H1 (cell line): ENCODE measurements at regions not wholly inside any gene's neighbourhood (a gene's known extent, or its start where the extent isn't known, plus 50 kb on each side); places are given as distances from the start of the nearest gene placed in this dataset.

Source experiments
- CTCF ChIA-PET: fragments of 300-600 bp; sonication (Branson Sonifier 250); formaldehyde crosslinking; loops from one replicate; lab custom pipeline; 2021; ENCODE audit not compliant: partially characterized antibody; lab: Charles Lee
- POLR2A ChIA-PET: fragments of 300-600 bp; sonication (Branson Sonifier 250); formaldehyde crosslinking; loops from one replicate; lab custom pipeline; 2021; ENCODE audit warnings: inconsistent platforms; ENCODE audit not compliant: partially characterized antibody; lab: Charles Lee
- DNase-seq, 2 experiments: peaks; one replicate each; pipeline versions ENCODE4 v3.0.0 to v3.0.0-alpha.2; 2010 to 2022; ENCODE audit warnings: low spot score in 2 of 2, low read depth in 1 of 2, mixed read lengths in 1 of 2
- FAIRE-seq: peaks from 2 replicates; lab custom pipeline; 2011; peaks lifted over from hg19 to GRCh38; lab: Jason Lieb, UNC
- H2AFZ ChIP-seq: 2 replicates; pipeline ENCODE4 v1.8.1; 2012; ENCODE audit warnings: low read length, inconsistent platforms
- H2AK5ac ChIP-seq: 2 replicates; pipeline ENCODE4 v1.6.1; 2013; ENCODE audit warnings: low read depth, low read length
- H2BK120ac ChIP-seq: replicated peaks from 2 replicates; pipeline ENCODE3; 2013; ENCODE audit warnings: low read depth, low read length, inconsistent platforms
- H2BK12ac ChIP-seq: 2 replicates; pipeline ENCODE4 v1.6.1; 2013; ENCODE audit warnings: low read depth, low read length
- H2BK15ac ChIP-seq: 2 replicates; pipeline ENCODE4 v1.6.1; 2013; ENCODE audit warnings: low read length
- H2BK20ac ChIP-seq: 2 replicates; pipeline ENCODE4 v1.6.1; 2013; ENCODE audit warnings: low read length
- H2BK5ac ChIP-seq: 2 replicates; pipeline ENCODE4 v1.6.1; 2013; ENCODE audit warnings: low read depth, low read length
- H3K14ac ChIP-seq: 2 replicates; pipeline ENCODE4 v1.6.1; 2013; ENCODE audit warnings: inconsistent platforms; ENCODE audit not compliant: insufficient read length
- H3K18ac ChIP-seq: 2 replicates; pipeline ENCODE4 v1.6.1; 2013; ENCODE audit warnings: low read length; ENCODE audit errors: extremely low read depth
- H3K23ac ChIP-seq: 2 replicates; pipeline ENCODE4 v1.6.1; 2013; ENCODE audit warnings: inconsistent platforms; ENCODE audit not compliant: insufficient read length
- H3K23me2 ChIP-seq: 2 replicates; pipeline ENCODE4 v1.6.1; 2013; ENCODE audit warnings: low read depth, low read length
- H3K27ac ChIP-seq: 2 replicates; pipeline ENCODE4 v1.6.1; 2011; ENCODE audit warnings: low read depth, low read length, inconsistent platforms
- H3K27me3 ChIP-seq, 4 experiments: replicated peaks in 1 of 4; 1 replicate in 1 of 4; 2 replicates in 3 of 4; pipeline versions ENCODE4 v1.6.1 to v1.8.1; 2011 to 2013; ENCODE audit warnings: low read length in 3 of 4, mild to moderate bottlenecking in 3 of 4, inconsistent platforms in 2 of 4, mixed read lengths in 2 of 4, moderate library complexity in 1 of 4; ENCODE audit not compliant: control insufficient read depth in 3 of 4, insufficient read depth in 3 of 4; ENCODE audit errors: extremely low read depth in 1 of 4
- H3K36me3 ChIP-seq, 4 experiments: 2 replicates each; pipeline versions ENCODE4 v1.6.1 to v1.8.1; 2011 to 2013; ENCODE audit warnings: mild to moderate bottlenecking in 4 of 4, low read length in 3 of 4, moderate library complexity in 2 of 4, control low read depth in 1 of 4, inconsistent platforms in 1 of 4; ENCODE audit not compliant: insufficient read depth in 4 of 4, control insufficient read depth in 2 of 4
- H3K4ac ChIP-seq: replicated peaks from 2 replicates; pipeline ENCODE3; 2013; ENCODE audit warnings: low read length, low read depth, mixed read lengths, inconsistent platforms; ENCODE audit not compliant: insufficient read length
- H3K4me1 ChIP-seq, 4 experiments: replicated peaks in 1 of 4; 1 replicate in 1 of 4; 2 replicates in 3 of 4; pipeline versions ENCODE4 v1.6.1 to v1.8.1; 2011 to 2013; ENCODE audit warnings: low read length in 3 of 4, inconsistent platforms in 2 of 4, mixed read lengths in 1 of 4; ENCODE audit not compliant: insufficient read depth in 4 of 4, control insufficient read depth in 3 of 4
- H3K4me2 ChIP-seq, 2 experiments: 2 replicates each; pipeline versions ENCODE4 v1.6.1 to v1.8.1; 2011 to 2013; ENCODE audit warnings: low read depth in 2 of 2, low read length in 2 of 2, control low read depth in 1 of 2, inconsistent platforms in 1 of 2, mild to moderate bottlenecking in 1 of 2; ENCODE audit not compliant: insufficient read depth in 1 of 2
- H3K4me3 ChIP-seq, 4 experiments: fragments of 200-600, 300-600 bp in 1 of 4; sonication (generic), shearing (Covaris generic), sonication (Bioruptor Twin) in 1 of 4; 2 replicates each; pipeline versions ENCODE4 v1.5.1 to v1.8.1; 2011 to 2016; ENCODE audit warnings: low read length in 4 of 4, low read depth in 3 of 4, control low read depth in 2 of 4, inconsistent platforms in 2 of 4, mild to moderate bottlenecking in 2 of 4, mixed read lengths in 1 of 4, moderate library complexity in 1 of 4; ENCODE audit not compliant: insufficient read depth in 2 of 4; ENCODE audit errors: extremely low read depth in 1 of 4
- H3K56ac ChIP-seq: replicated peaks from 2 replicates; pipeline ENCODE3; 2013; ENCODE audit warnings: low read depth, mild to moderate bottlenecking, mixed read lengths, low read length, inconsistent platforms; ENCODE audit not compliant: insufficient read length
- H3K79me1 ChIP-seq: 2 replicates; pipeline ENCODE4 v1.6.1; 2013; ENCODE audit warnings: low read depth, low read length, control low read depth
- H3K79me2 ChIP-seq, 2 experiments: 2 replicates each; pipeline versions ENCODE4 v1.6.1 to v1.8.1; 2012 to 2013; ENCODE audit warnings: low read length in 2 of 2, mild to moderate bottlenecking in 2 of 2, inconsistent platforms in 1 of 2; ENCODE audit not compliant: insufficient read depth in 2 of 2, control insufficient read depth in 1 of 2
- H3K9ac ChIP-seq, 4 experiments: replicated peaks in 1 of 4; 1 replicate in 1 of 4; 2 replicates in 3 of 4; pipeline versions ENCODE4 v1.6.1 to v1.8.1; 2011 to 2013; ENCODE audit warnings: low read depth in 3 of 4, low read length in 3 of 4, control low read depth in 2 of 4, mild to moderate bottlenecking in 2 of 4, moderate library complexity in 2 of 4, inconsistent platforms in 1 of 4; ENCODE audit errors: extremely low read depth in 1 of 4
- H3K9me3 ChIP-seq, 2 experiments: 2 replicates each; pipeline versions ENCODE4 v1.6.1 to v1.8.1; 2012 to 2013; ENCODE audit warnings: mild to moderate bottlenecking in 2 of 2, moderate library complexity in 2 of 2, control low read depth in 1 of 2, inconsistent platforms in 1 of 2, low read depth in 1 of 2, low read length in 1 of 2, mixed read lengths in 1 of 2; ENCODE audit not compliant: insufficient read depth in 2 of 2
- H4K20me1 ChIP-seq, 2 experiments: replicated peaks in 1 of 2; 2 replicates each; pipeline versions ENCODE3 to v1.8.1; 2011 to 2013; ENCODE audit warnings: inconsistent platforms in 2 of 2, low read length in 2 of 2, mild to moderate bottlenecking in 1 of 2; ENCODE audit not compliant: insufficient read depth in 2 of 2, control insufficient read depth in 1 of 2
- H4K5ac ChIP-seq: 2 replicates; pipeline ENCODE4 v1.6.1; 2013; ENCODE audit warnings: low read length, low read depth, mixed read lengths, inconsistent platforms; ENCODE audit not compliant: insufficient read length
- H4K8ac ChIP-seq: 2 replicates; pipeline ENCODE4 v1.8.0; 2013; ENCODE audit warnings: mild to moderate bottlenecking, moderate library complexity, low read length, inconsistent platforms; ENCODE audit not compliant: insufficient read depth; ENCODE audit errors: extremely low read depth
- H4K91ac ChIP-seq: replicated peaks from 2 replicates; pipeline ENCODE3; 2013; ENCODE audit warnings: low read length, mixed read lengths, inconsistent platforms; ENCODE audit not compliant: insufficient read length
- HDAC2 ChIP-seq, 2 experiments: fragments of 300-600 bp in 1 of 2; sonication (generic) in 1 of 2; IDR thresholded peaks; 2 replicates each; pipeline ENCODE4 v1.6.1; 2011 to 2012; ENCODE audit warnings: low read depth in 2 of 2, low read length in 2 of 2, mild to moderate bottlenecking in 2 of 2, moderate library complexity in 2 of 2, borderline replicate concordance in 1 of 2, inconsistent platforms in 1 of 2
- KDM1A ChIP-seq: fragments of 200-600, 300-600 bp; sonication (generic); IDR thresholded peaks from 2 replicates; pipeline ENCODE4 v1.7.1; 2016; ENCODE audit warnings: mild to moderate bottlenecking, low read length, borderline replicate concordance
- KDM5A ChIP-seq: fragments of 200-600 bp; IDR thresholded peaks from 2 replicates; pipeline ENCODE4 v1.7.1; 2012; ENCODE audit warnings: mild to moderate bottlenecking, low read length, inconsistent platforms, mixed read lengths
- POLR2A ChIP-seq, 2 experiments: IDR thresholded peaks; 1 replicate in 1 of 2; 2 replicates in 1 of 2; pipeline ENCODE4 v1.6.1; 2011; ENCODE audit warnings: low read depth in 2 of 2, low read length in 2 of 2, mild to moderate bottlenecking in 2 of 2; ENCODE audit errors: control extremely low read depth in 1 of 2
- TAF1 ChIP-seq: IDR thresholded peaks from 2 replicates; pipeline ENCODE4 v1.6.1; 2011; ENCODE audit warnings: mild to moderate bottlenecking, low read depth, low read length
- YY1 ChIP-seq: IDR thresholded peaks from 2 replicates; pipeline ENCODE4 v1.6.1; 2011; ENCODE audit warnings: low read depth, mild to moderate bottlenecking, low read length
- WGBS, 2 experiments: shearing (Covaris generic) in 1 of 2; methylation state at CpG; one replicate each; pipeline versions ENCODE4 v1.1.6 to v1.1.7; 2013 to 2015; ENCODE audit warnings: low lambda C conversion rate in 2 of 2, mixed read lengths in 2 of 2, inconsistent platforms in 1 of 2, low coverage in 1 of 2, missing lambda C conversion rate in 1 of 2; ENCODE audit not compliant: insufficient replicate concordance in 2 of 2, insufficient coverage in 1 of 2, insufficient read length in 1 of 2; ENCODE audit errors: extremely low coverage in 1 of 2, missing lambda C conversion rate in 1 of 2; 5-methylcytosine and 5-hydroxymethylcytosine counted together

DNA sequence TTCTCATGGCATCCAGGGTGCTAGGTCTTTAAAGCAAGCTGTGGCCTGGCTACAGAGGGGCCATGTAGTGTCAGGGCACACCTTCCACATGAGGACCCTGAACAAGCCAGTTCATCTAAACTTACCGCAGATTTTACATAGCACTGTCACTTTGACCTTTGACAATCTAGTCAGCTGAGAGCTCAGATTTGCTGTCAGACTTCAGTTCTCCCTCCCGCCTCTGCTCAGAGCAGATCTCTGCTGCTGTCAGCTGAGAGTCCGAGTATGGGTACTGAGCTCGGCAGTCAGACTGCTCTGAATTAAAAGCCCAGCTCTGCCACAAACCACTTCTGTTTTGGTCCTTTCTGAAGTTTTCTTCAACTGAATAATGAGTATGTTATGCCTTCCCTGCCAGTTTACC lies 507.1 kb downstream of the SOX6 start:
- no peaks in the 10 kb centered on the region for H3K79me2 ChIP-seq
- no peak overlapping the region for H4K8ac ChIP-seq
- H3K4me3 ChIP-seq, result no peak overlapping the region
- no peak for TF ChIP-seq TAF1
- TF ChIP-seq YY1, result no peak
- no peak for TF ChIP-seq KDM5A
- TF ChIP-seq HDAC2 (IDR thresholded peaks at IDR 0.05; ENCODE audit: borderline replicate concordance in 1 of 2, low read depth in 2 of 2, low read length in 2 of 2), result no peak
- TF ChIP-seq KDM1A, result no peak
- no peak for TF ChIP-seq POLR2A (IDR thresholded peaks at IDR 0.05; ENCODE audit: control extremely low read depth in 1 of 2, low read depth in 2 of 2, low read length in 2 of 2)
- H2AK5ac ChIP-seq, result no peak overlapping the region
- H3K56ac ChIP-seq, result no peak overlapping the region
- DNase-seq (no peak), FAIRE-seq (no peak)
- no peak overlapping the region for H3K18ac ChIP-seq
- no peak overlapping the region for H2BK20ac ChIP-seq
- no peak overlapping the region for H4K5ac ChIP-seq
- H2BK120ac ChIP-seq, result no peak overlapping the region
- no peak overlapping the region for H3K27ac ChIP-seq
- H3K36me3 ChIP-seq, result no peaks in the 10 kb centered on the region
- H3K9ac ChIP-seq, result no peak overlapping the region
- ChIA-PET POLR2A (no interaction called here), CTCF (interaction anchor here (0.6 to 1.9 kb wide), 6 partner anchors 9 to 565 kb away, joined by 3 to 8 read pairs (median 4); no protein-coding TSS in a partner anchor)
- H3K23ac ChIP-seq, result no peak overlapping the region
- H3K23me2 ChIP-seq, result peaks cover under 1% of the 10 kb centered on the region; the same call in 1 of the 2 replicates
- H2BK15ac ChIP-seq, result no peak overlapping the region
- H3K4me1 ChIP-seq, result peaks cover 0 to 5% (median 2%) of the 10 kb centered on the region in 4 experiments; a peak in 2 of 7 replicates
- H3K4me2 ChIP-seq, result no peak overlapping the region
- H4K91ac ChIP-seq, result no peak overlapping the region
- no peaks in the 10 kb centered on the region for H3K79me1 ChIP-seq
- 79% methylated on average over 4 of the region's 4 CpGs; no CpG with 5 or more reads in 1 of the 2 experiments for WGBS, 2 experiments
- no peak overlapping the region for H2AFZ ChIP-seq
- H2BK12ac ChIP-seq, result no peak overlapping the region; the same call in 1 of the 2 replicates
- no peak overlapping the region for H3K4ac ChIP-seq
- H2BK5ac ChIP-seq, result no peak overlapping the region
- no peak overlapping the region for H3K14ac ChIP-seq
- no peaks in the 10 kb centered on the region for H4K20me1 ChIP-seq
- no peaks in the 10 kb centered on the region for H3K9me3 ChIP-seq
- H3K27me3 ChIP-seq, result no peaks in the 10 kb centered on the region; a peak in 2 of 7 replicates
